HEK293 (cell line): ENCODE measurements at regions not wholly inside any gene's neighbourhood (a gene's known extent, or its start where the extent isn't known, plus 50 kb on each side); places are given as distances from the start of the nearest gene placed in this dataset.

Source experiments
- CTCF ChIA-PET: fragments of 350-600 bp; formaldehyde crosslinking; extraction: SDS; loops from one replicate; lab custom pipeline; 2021; ENCODE audit warnings: antibody characterized with exemption; lab: Yijun Ruan, JAX
- POLR2A ChIA-PET: fragments of 300-600 bp; formaldehyde crosslinking; extraction: SDS; loops from one replicate; lab custom pipeline; 2020; ENCODE audit warnings: antibody characterized with exemption, inconsistent platforms; lab: Yijun Ruan, JAX
- H3K27ac ChIP-seq: fragments of 200-500 bp; sonication (Bioruptor generic); 2 replicates; pipeline ENCODE4 v1.5.1; 2014; ENCODE audit warnings: low read depth, low read length, control low read depth, inconsistent platforms; ENCODE audit errors: extremely low read depth
- H3K36me3 ChIP-seq, 2 experiments: fragments of 200-500 bp in 1 of 2; sonication (Bioruptor generic) in 1 of 2; 1 replicate in 1 of 2; 2 replicates in 1 of 2; pipeline ENCODE4 v1.5.1; 2014 to 2017; ENCODE audit warnings: inconsistent platforms in 2 of 2, low read length in 2 of 2; ENCODE audit not compliant: control insufficient read depth in 2 of 2, insufficient read depth in 1 of 2
- H3K4me1 ChIP-seq: fragments of 200-500 bp; sonication (Bioruptor generic); 2 replicates; pipeline ENCODE4 v1.5.1; 2014; ENCODE audit warnings: mild to moderate bottlenecking, low read length, inconsistent platforms; ENCODE audit not compliant: control insufficient read depth, insufficient read depth
- H3K4me3 ChIP-seq: 2 replicates; pipeline ENCODE4 v1.5.1; 2011; ENCODE audit warnings: low read depth, mild to moderate bottlenecking, control low read depth, low read length, moderate library complexity
- H3K9me3 ChIP-seq: fragments of 200-500 bp; sonication (Bioruptor generic); 2 replicates; pipeline ENCODE4 v1.5.1; 2014; ENCODE audit warnings: low read depth, low read length, inconsistent platforms; ENCODE audit not compliant: control insufficient read depth, insufficient read depth
- ATF2 ChIP-seq: fragments of 450-650 bp; formaldehyde crosslinking; IDR thresholded peaks from 2 replicates; pipeline ENCODE4 v1.5.1; 2016; ENCODE audit warnings: missing biosample characterization, missing genetic modification characterization, low read depth
- HIC1 ChIP-seq: fragments of 450-650 bp; formaldehyde crosslinking; IDR thresholded peaks from 2 replicates; pipeline ENCODE4 v1.5.1; 2016; ENCODE audit warnings: missing biosample characterization, missing genetic modification characterization
- KLF16 ChIP-seq: fragments of 450-650 bp; formaldehyde crosslinking; IDR thresholded peaks from 2 replicates; pipeline ENCODE4 v1.5.1; 2017; ENCODE audit warnings: missing biosample characterization, missing genetic modification characterization
- PRDM1 ChIP-seq: fragments of 450-650 bp; formaldehyde crosslinking; IDR thresholded peaks from 2 replicates; pipeline ENCODE4; 2016; ENCODE audit warnings: missing biosample characterization, missing genetic modification characterization
- PRDM2 ChIP-seq: fragments of 450-650 bp; formaldehyde crosslinking; IDR thresholded peaks from 2 replicates; pipeline ENCODE4 v1.5.1; 2016; ENCODE audit warnings: missing biosample characterization, missing genetic modification characterization, borderline replicate concordance
- ZBTB21 ChIP-seq: fragments of 450-650 bp; formaldehyde crosslinking; IDR thresholded peaks from 2 replicates; pipeline ENCODE4 v1.5.1; 2017; ENCODE audit warnings: missing biosample characterization, missing genetic modification characterization
- ZFP37 ChIP-seq: fragments of 450-650 bp; formaldehyde crosslinking; IDR thresholded peaks from 2 replicates; pipeline ENCODE4 v1.5.1; 2016; ENCODE audit warnings: missing biosample characterization, missing genetic modification characterization
- ZNF140 ChIP-seq: fragments of 450-650 bp; formaldehyde crosslinking; IDR thresholded peaks from 2 replicates; pipeline ENCODE4 v1.5.1; 2016; ENCODE audit warnings: missing biosample characterization, missing genetic modification characterization
- ZNF148 ChIP-seq: fragments of 450-650 bp; formaldehyde crosslinking; IDR thresholded peaks from 2 replicates; pipeline ENCODE4 v1.5.0; 2017; ENCODE audit warnings: missing biosample characterization, missing genetic modification characterization, borderline replicate concordance
- ZNF19 ChIP-seq: fragments of 450-650 bp; formaldehyde crosslinking; IDR thresholded peaks from 2 replicates; pipeline ENCODE4; 2016; ENCODE audit warnings: missing biosample characterization, missing genetic modification characterization, low read depth
- ZNF266 ChIP-seq: fragments of 450-650 bp; formaldehyde crosslinking; IDR thresholded peaks from 2 replicates; pipeline ENCODE4 v1.5.1; 2016; ENCODE audit warnings: missing biosample characterization, missing genetic modification characterization, low read depth
- ZNF280C ChIP-seq: fragments of 450-650 bp; formaldehyde crosslinking; IDR thresholded peaks from 2 replicates; pipeline ENCODE4 v1.5.1; 2016; ENCODE audit warnings: missing biosample characterization, missing genetic modification characterization
- ZNF335 ChIP-seq: fragments of 450-650 bp; formaldehyde crosslinking; conservative IDR thresholded peaks from 2 replicates; pipeline ENCODE4 v1.5.1; 2016; ENCODE audit warnings: missing biosample characterization, missing genetic modification characterization
- ZNF350 ChIP-seq: fragments of 450-650 bp; formaldehyde crosslinking; IDR thresholded peaks from 2 replicates; pipeline ENCODE4 v1.5.0; 2017; ENCODE audit warnings: missing biosample characterization, mild to moderate bottlenecking, missing genetic modification characterization
- ZNF426 ChIP-seq: fragments of 450-650 bp; formaldehyde crosslinking; IDR thresholded peaks from 2 replicates; pipeline ENCODE4 v1.5.1; 2017; ENCODE audit warnings: missing biosample characterization, missing genetic modification characterization, mild to moderate bottlenecking, inconsistent platforms, moderate library complexity
- ZNF433 ChIP-seq: fragments of 450-650 bp; formaldehyde crosslinking; IDR thresholded peaks from 2 replicates; pipeline ENCODE4 v1.5.1; 2016; ENCODE audit warnings: missing biosample characterization, missing genetic modification characterization, low read depth
- ZNF561 ChIP-seq: fragments of 450-650 bp; IDR thresholded peaks from 2 replicates; pipeline ENCODE4 v1.5.1; 2018; ENCODE audit warnings: missing biosample characterization, missing genetic modification characterization, borderline replicate concordance
- ZNF621 ChIP-seq: fragments of 450-650 bp; formaldehyde crosslinking; IDR thresholded peaks from 2 replicates; pipeline ENCODE4 v1.5.1; 2017; ENCODE audit warnings: missing biosample characterization, missing genetic modification characterization
- ZNF792 ChIP-seq: fragments of 450-650 bp; formaldehyde crosslinking; IDR thresholded peaks from 2 replicates; pipeline ENCODE4 v1.5.1; 2016; ENCODE audit warnings: missing biosample characterization, missing genetic modification characterization
- ZSCAN16 ChIP-seq: fragments of 450-650 bp; formaldehyde crosslinking; IDR thresholded peaks from 2 replicates; pipeline ENCODE4 v1.5.1; 2016; ENCODE audit warnings: missing biosample characterization, missing genetic modification characterization
- ZSCAN30 ChIP-seq: fragments of 450-650 bp; IDR thresholded peaks from 2 replicates; pipeline ENCODE4 v1.5.1; 2018; ENCODE audit warnings: missing biosample characterization, mild to moderate bottlenecking, missing genetic modification characterization, moderate library complexity

- POLR2A ChIA-PET = no interaction called here
- no peaks in the 10 kb centered on the region for H3K36me3 ChIP-seq
- H3K9me3 ChIP-seq = no peaks in the 10 kb centered on the region
- H3K4me1 ChIP-seq = no peaks in the 10 kb centered on the region
- no peak overlapping the region for H3K27ac ChIP-seq
- no peak overlapping the region for H3K4me3 ChIP-seq
- CTCF ChIA-PET = no interaction called here
- TF ChIP-seq ZNF140 (tag by site-specific recombination) (no peak), HIC1 (tag by site-specific recombination) (no peak), ZNF561 (tag by site-specific recombination) (no peak), ZBTB21 (tag by site-specific recombination) (no peak)
Measured at GRCh38 chr12:25746131-25746530, 193.0 kb upstream of the LMNTD1 start.

GRCh38 chr12:25752710-25753309, 199.7 kb upstream of the LMNTD1 start:
- H3K4me3 ChIP-seq = no peak overlapping the region
- ChIA-PET POLR2A (no interaction called here), CTCF (interaction anchor here (0.6 to 0.7 kb wide), 2 partner anchors 79 to 263 kb away, joined by 3 read pairs; no protein-coding TSS in a partner anchor)
- H3K4me1 ChIP-seq = no peaks in the 10 kb centered on the region
- no peaks in the 10 kb centered on the region for H3K36me3 ChIP-seq
- no peaks in the 10 kb centered on the region for H3K9me3 ChIP-seq
- H3K27ac ChIP-seq = no peak overlapping the region
- TF ChIP-seq ZNF350 (tag by site-specific recombination) = no peak
- TF ChIP-seq ZNF433 = no peak
- TF ChIP-seq ZNF266 = no peak
- no peak for TF ChIP-seq ZNF426
- no peak for TF ChIP-seq PRDM1
- TF ChIP-seq ZNF19 (tag by site-specific recombination) = no peak
- TF ChIP-seq ZNF280C (tag by site-specific recombination) = no peak
- no peak for TF ChIP-seq ZSCAN30
- no peak for TF ChIP-seq ZNF792 (tag by site-specific recombination)
- no peak for TF ChIP-seq ATF2 (tag by site-specific recombination)
- no peak for TF ChIP-seq PRDM2 (tag by site-specific recombination)
- TF ChIP-seq ZSCAN16 = no peak
- TF ChIP-seq ZFP37 (tag by site-specific recombination) = no peak
- no peak for TF ChIP-seq KLF16 (tag by site-specific recombination)
- TF ChIP-seq ZNF148 = no peak
- no peak for TF ChIP-seq ZNF335 (tag by site-specific recombination)
- TF ChIP-seq ZNF621 (tag by site-specific recombination) = no peak
